GM19468 (cell line): ENCODE measurements at regions not wholly inside any gene's neighbourhood (a gene's known extent, or its start where the extent isn't known, plus 50 kb on each side); places are given as distances from the start of the nearest gene placed in this dataset.
"Not testable (repeated sequence)": the region's sequence is repeated elsewhere in the genome, so short reads cannot be mapped to it uniquely, and the experiment has no call there.

Source experiments
- ATAC-seq: cut with Tn5 transposase; IDR thresholded peaks from one replicate; pipeline ENCODE4 v1.9.1; 2021; ENCODE audit warnings: mild to moderate bottlenecking, moderate library complexity, moderate number of reproducible peaks; ENCODE audit not compliant: unreplicated experiment; ENCODE audit errors: extremely low read depth

DNA sequence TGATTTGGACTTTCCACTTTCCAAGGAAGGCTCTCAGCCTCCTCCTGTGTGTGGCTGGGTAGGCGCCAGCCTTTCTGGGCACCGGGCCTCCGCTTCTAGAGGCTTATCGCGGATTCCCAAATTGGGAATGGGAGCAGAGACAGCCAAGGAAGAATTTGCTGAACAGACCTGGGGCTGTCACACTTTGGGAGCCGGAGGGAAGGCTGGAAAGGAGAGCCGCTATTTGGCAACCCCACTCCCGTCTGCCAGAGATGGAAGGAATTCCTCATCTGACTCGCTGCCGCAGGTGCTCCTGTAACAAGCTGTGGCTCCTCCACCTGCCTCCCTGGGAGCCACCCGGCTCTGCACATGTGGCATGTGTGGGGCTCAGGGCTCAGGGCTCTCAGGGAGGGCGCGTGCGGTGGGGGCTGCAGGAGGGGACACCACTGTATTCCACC is 50.8 kb upstream of the ECHDC3 start:
- no peak for ATAC-seq

GRCh38 chr10:11689945-11690736 is 52.0 kb upstream of the ECHDC3 start:
- no peak for ATAC-seq

- ATAC-seq: not testable (repeated sequence)
Measured at GRCh38 chr10:11688448-11688795, 53.8 kb upstream of the ECHDC3 start.

- no peak for ATAC-seq
Measured at GRCh38 chr10:11687779-11688447, 54.3 kb upstream of the ECHDC3 start.

DNA sequence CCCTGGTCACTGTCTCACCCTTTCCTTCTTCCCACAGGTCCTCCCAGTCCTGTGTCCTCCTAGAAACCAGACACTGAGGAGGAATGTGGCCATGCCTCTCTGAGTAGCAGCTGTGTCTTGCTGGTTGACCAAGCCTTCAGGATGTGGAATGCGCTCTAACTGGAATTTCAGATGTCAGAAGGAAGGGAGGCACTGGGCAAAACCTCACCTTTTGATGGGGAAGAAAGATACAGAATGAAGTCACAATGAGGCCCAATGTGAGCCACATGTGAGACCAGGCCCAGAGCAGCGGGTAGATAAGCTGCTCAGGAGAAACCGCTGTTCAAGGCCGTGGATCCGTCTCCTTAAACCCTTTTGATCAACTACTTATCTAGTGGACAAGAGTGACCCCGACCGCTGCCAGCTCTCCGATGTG is 54.8 kb upstream of the ECHDC3 start:
- no peak for ATAC-seq

GRCh38 chr10:11685787-11686218 is 56.4 kb upstream of the ECHDC3 start:
- no peak for ATAC-seq

DNA sequence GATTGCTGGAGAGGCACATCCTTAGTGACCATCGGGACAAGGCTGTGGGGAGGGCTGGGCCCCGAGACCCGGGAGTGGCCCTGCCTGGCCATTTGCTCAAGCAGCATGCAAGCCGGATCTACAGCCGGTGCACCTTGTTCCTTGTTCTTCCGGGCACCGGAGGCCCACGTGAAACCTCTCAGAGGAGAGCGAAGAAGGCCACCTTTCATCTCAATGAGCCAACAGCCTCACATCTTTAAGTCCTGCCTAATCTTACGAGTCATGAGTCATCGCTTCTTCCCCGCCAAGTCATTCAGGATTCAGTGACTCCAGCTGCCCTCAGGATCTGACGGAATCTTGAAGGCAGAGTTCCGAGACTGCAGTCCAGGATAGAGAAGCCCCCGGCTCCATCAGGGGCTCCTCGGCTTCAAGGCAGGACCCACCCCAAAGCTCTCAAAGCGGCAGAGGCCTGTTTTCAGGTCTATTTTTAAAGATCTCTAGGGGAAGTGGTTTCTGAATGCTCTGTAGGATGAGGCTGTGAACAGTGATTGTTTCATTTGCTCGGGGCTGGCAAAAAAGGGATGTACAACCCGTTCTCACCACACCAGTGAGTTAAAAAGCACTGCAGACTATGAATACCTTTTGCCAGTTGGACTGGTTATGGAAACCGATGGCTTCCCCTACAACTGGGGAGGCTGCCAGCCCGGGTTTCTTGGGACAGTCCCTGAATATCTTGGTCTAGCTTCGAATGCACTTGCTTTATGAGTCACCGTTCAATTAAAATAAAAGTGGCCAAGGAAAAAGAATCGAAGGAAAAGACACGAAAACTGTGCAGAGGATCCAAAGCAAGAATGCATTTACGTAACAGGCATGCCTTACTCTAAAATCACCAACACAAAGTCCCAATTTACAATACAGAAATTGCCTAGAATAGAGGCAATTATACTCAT is 57.2 kb upstream of the ECHDC3 start:
- peak; percentile 62 for ATAC-seq

- not testable (repeated sequence) for ATAC-seq
Measured at GRCh38 chr10:11684341-11684716, 57.9 kb upstream of the ECHDC3 start.

- no peak for ATAC-seq
Measured at GRCh38 chr10:11683529-11684320, 58.5 kb upstream of the ECHDC3 start.

DNA sequence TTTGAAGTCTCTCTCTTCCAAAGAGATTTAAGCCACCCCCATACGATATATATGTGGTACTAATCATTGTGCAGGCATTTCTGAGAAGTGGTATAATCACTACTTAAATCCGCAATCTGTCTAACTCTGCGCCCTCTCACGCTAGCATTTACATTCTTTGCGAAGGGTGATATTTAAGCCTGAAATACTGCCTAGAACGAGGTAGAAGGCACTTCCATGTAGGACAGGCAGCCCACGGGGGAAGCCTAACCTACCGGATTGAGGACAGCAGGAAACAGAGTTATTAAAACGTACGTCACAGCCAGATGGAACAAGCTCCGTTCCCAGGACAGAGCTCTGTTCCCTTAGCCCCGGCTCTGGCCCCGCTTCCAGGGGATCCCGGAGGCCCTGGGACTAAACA is 59.3 kb upstream of the ECHDC3 start:
- no peak for ATAC-seq

DNA sequence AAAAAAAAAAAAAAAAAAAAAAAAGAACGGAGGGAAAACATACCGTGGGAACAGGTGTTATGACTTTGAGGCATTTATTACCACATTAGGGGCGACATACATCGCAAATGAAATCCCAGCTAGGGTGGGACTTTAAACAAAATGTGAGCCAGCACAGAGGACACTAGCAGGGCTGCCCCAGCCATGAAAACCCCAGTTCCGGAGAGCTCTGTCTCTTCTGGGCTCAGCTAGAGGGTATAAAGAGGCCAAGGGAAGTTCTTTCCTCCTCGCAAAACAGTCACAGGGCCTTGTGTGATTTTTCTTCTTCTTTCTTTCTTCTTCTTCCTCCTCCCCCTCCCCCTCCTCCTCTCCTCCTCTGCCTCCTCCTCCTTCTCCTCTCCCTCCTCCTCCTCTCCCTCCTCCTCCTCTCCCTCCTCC is 59.9 kb upstream of the ECHDC3 start:
- ATAC-seq: no peak

DNA sequence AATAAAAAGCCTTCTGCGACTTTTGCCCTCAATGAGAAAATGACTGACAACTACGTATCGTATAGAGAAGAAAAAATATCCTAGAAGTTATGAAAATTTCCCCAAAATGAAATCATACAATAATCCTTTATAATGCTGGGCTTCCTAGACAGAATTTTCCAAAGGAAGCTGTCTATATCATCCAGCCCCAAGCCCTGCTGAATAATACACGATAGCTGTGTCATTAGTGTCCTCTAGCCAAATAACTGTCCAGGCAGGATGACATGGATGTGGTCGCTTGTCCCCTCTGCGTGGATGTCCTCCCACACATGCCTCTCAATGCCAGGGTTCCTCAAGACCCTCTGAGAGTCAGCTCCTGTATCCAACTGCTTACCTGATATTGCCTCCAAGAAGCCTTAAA is 61.7 kb upstream of the ECHDC3 start:
- ATAC-seq: no peak

DNA sequence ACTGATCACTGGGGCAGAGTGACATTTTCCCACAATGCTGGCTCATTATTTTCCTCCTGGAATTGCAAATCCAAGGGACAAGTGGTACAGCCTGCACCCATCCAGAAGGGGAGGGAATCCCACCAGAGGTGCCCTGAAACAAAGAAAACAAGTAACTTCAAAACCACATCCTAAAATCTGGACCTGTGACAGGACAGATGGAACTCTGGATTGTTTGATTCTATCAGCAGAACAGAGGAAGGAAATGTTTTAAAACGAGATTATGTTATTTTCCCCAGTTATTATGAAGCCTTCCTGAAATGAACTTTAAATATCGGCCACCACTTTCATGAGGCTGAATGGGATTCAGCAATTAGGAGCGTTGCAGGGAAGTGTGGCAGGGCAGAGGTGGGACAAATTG is 62.2 kb upstream of the ECHDC3 start:
- ATAC-seq: no peak

DNA sequence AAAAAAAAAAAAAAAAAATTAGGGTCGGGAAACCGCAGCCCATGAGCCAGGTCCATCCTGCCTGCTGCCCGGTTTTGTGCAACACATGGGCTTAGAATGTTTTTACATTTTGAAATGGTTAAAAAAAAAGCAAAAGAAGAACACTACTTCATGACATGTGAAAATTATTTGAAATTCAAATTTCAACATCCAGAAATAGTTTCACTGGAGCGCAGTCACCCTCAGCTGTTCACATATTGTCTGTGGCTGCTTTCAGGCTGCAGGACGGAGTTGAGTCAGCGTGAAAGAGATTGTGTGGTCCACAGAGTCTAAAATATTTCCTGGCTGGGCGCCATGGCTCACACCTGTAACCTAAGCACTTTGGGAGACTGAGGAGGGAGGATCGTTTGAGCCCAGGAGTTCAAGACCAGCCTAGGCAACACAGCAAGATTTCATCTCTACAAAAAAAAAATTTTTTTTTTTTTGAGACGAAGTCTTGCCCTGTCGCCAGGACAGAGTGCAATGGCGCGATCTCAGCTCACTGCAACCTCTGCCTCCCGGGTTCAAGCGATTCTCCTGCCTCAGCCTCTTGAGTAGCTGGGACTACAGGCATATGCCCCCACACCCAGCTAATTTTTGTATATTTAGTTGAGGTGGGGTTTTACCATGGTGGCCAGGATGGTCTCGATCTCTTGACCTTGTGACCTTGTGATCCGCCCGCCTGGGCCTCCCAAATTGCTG is 63.9 kb upstream of the ECHDC3 start:
- peak; percentile 90 for ATAC-seq

DNA sequence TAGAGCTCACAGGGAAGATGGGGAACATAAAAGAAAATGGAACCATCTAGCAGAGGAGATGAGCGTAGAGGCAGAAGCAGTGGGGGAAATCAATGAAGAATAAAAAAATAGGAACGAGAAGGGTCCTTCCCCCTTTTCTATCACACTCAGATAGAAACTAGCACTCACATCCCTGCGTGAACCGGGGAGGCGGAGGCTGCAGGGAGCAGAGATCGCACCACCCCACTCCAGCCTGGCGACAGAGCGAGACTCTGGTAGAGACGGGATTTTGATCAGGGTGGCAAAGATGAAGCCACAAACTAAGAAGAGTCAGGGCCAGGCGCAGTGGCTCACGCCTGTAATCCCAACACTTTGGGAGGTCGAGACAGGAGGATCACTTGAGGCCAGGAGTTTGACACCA is 64.7 kb upstream of the ECHDC3 start:
- ATAC-seq: no peak

DNA sequence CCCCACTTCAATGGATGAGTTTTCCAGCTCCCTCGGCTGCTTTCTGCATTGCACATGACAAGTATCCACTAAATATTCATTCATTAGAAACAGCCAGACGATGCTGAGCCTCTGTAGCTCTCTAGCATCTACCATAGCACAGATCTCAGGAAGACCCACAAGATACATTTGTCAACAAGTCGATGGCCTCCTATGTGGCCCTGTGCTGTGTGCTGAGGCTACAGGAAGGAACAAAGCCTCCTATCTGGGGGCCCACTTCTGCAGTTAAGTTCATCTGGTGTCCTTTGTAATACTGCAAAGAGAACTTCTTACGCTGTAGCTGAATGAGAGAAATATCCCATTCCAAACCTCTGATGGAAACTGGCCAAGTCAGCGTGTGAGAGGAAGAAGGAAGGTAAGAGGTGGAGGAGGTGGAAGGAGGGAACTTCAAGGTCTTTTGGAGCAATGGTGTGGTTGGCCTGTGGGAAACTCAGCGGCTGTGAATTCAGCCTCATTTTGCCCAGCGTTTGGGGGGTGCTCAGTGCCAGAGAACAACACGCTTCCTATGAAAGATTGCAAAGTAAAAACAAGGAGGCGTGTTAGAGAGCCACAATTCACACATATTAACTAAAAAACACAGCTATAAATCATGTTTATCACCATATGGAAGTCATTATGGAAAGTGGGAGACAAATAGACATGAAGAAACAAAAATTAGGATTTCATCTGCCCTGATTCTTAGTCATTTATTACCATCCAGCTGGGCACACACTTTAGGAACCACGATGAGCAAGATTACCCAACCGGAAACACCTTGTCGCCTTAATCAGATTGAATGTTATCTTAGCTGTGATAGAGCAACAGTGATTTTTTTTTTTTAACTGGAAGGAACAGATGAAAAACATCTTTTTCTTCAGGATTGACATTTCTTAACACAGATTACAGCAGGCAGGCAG is 62.2 kb upstream of the USP6NL start:
- ATAC-seq: no peak

- ATAC-seq: no peak
Measured at GRCh38 chr10:11672836-11673235, 61.4 kb upstream of the USP6NL start.

- no peak for ATAC-seq
Measured at GRCh38 chr10:11670381-11670780, 58.9 kb upstream of the USP6NL start.
